ENCODE measurements at regions not wholly inside any gene's neighbourhood (a gene's known extent, or its start where the extent isn't known, plus 50 kb on each side); places are given as distances from the start of the nearest gene placed in this dataset.

GRCh38 chr7:16935341-16935735, 53.6 kb upstream of the AGR3 start:
- H3K4me2 ChIP-seq (ENCODE audit: insufficient read depth, insufficient read length, low read length): no peak overlapping the region
- H2BK5ac ChIP-seq (ENCODE audit: insufficient read length, low read length): no peak overlapping the region
- no peak for TF ChIP-seq CTCF (conservative IDR thresholded peaks at IDR 0.05)
- H2BK20ac ChIP-seq (ENCODE audit: low read depth, low read length, poor library complexity, severe bottlenecking): no peak overlapping the region
- H4K8ac ChIP-seq (replicated peaks; ENCODE audit: insufficient read length, low read depth, low read length): no peak overlapping the region
- no peak for DNase-seq
- H3K36me3 Mint-ChIP-seq (ENCODE audit: insufficient read depth in 1 of 3, low read depth in 3 of 3): no peaks in the 10 kb centered on the region
- H3K23ac ChIP-seq (ENCODE audit: insufficient read length, low read depth, low read length): no peak overlapping the region
- no peak overlapping the region for H4K91ac ChIP-seq (ENCODE audit: insufficient read length, low read depth, low read length)
- H3K27ac Mint-ChIP-seq: no peak overlapping the region
- no peaks in the 10 kb centered on the region for H3K27me3 ChIP-seq (ENCODE audit: insufficient read depth, low read length)
- no peak overlapping the region for H4K5ac ChIP-seq (ENCODE audit: insufficient read length, low read depth, low read length)
- no CpG with 5 or more reads among the region's 1 CpG for WGBS (ENCODE audit: extremely low coverage, insufficient read length, low lambda C conversion rate)
- H3K18ac ChIP-seq (ENCODE audit: insufficient read length, low read depth, low read length): no peak overlapping the region
- no peak overlapping the region for H2BK12ac ChIP-seq (ENCODE audit: insufficient read length, low read depth, low read length)
- no peak overlapping the region for H3K56ac ChIP-seq (ENCODE audit: insufficient read length, low read depth, low read length)
- no peak overlapping the region for H2BK15ac ChIP-seq (ENCODE audit: low read depth, low read length)
- no peaks in the 10 kb centered on the region for H3K79me1 ChIP-seq (ENCODE audit: insufficient read depth, low read depth, low read length, poor library complexity, severe bottlenecking)
- no peaks in the 10 kb centered on the region for H3K9me3 Mint-ChIP-seq
- no peak overlapping the region for H3K9ac ChIP-seq (ENCODE audit: extremely low read depth, insufficient read length, low read length)
- no peaks in the 10 kb centered on the region for H3K9me3 ChIP-seq (ENCODE audit: control insufficient read depth, low read depth, low read length)
- H4K20me1 ChIP-seq (ENCODE audit: control insufficient read depth, insufficient read depth, insufficient read length): no peaks in the 10 kb centered on the region
- no peak overlapping the region for H3T11ph ChIP-seq (ENCODE audit: low read length)
- no peak overlapping the region for H2BK120ac ChIP-seq (ENCODE audit: low read depth, low read length, poor library complexity, severe bottlenecking)
- no peak overlapping the region for H3K27ac ChIP-seq (ENCODE audit: insufficient read length, low read depth, low read length)
- no peak overlapping the region for H2AFZ ChIP-seq (ENCODE audit: low read length)
- H3K23me2 ChIP-seq (ENCODE audit: insufficient read length, low read depth, low read length, poor library complexity, severe bottlenecking): no peaks in the 10 kb centered on the region
- H3K4me3 Mint-ChIP-seq: no peak overlapping the region
- no peak overlapping the region for H2AK5ac ChIP-seq (ENCODE audit: insufficient read length, low read length)
- no peak overlapping the region for H3K4ac ChIP-seq (ENCODE audit: low read depth, low read length)
- 0 out of 4 replicates have a peak, but pooled peaks cover 2 to 3% of the 10 kb centered on the region in 2 experiments for H3K4me1 Mint-ChIP-seq
- no peaks in the 10 kb centered on the region; the same call in 1 of the 2 replicates for H3K27me3 Mint-ChIP-seq (ENCODE audit: low read depth)
- no peaks in the 10 kb centered on the region for H3K4me1 ChIP-seq (ENCODE audit: insufficient read depth, low read length)
- no peaks in the 10 kb centered on the region for H3K79me2 ChIP-seq (ENCODE audit: insufficient read depth, low read length)
- H3K14ac ChIP-seq (ENCODE audit: insufficient read depth, low read length): no peak overlapping the region
